ENCODE measurements at regions not wholly inside any gene's neighbourhood (a gene's known extent, or its start where the extent isn't known, plus 50 kb on each side); places are given as distances from the start of the nearest gene placed in this dataset.

GRCh38 chr5:8349855-8350254 is 480.9 kb downstream of the MTRR start:
- ChIA-PET RAD21 (ENCODE audit: unreplicated experiment) (no interaction called here), POLR2A (no interaction called here), CTCF (no interaction called here), SMC1A (ENCODE audit: uncharacterized antibody, unreplicated experiment) (no interaction called here)
- FAIRE-seq (no peak), DNase-seq (ENCODE audit: low read depth, low spot score) (peak; percentile 17), ATAC-seq (peak; percentile 77)
- 0% methylated on average over 1 of the region's 1 CpG for WGBS (ENCODE audit: insufficient coverage, insufficient replicate concordance, low lambda C conversion rate, missing lambda C conversion rate)
- no peaks in the 10 kb centered on the region for H3K27me3 ChIP-seq (replicated peaks in 1 of 2; ENCODE audit: control insufficient read depth in 2 of 2, insufficient read depth in 2 of 2, low read length in 1 of 2)
- H3K79me2 ChIP-seq (ENCODE audit: control insufficient read depth, insufficient read depth, low read length), result no peaks in the 10 kb centered on the region
- H3K9ac ChIP-seq (ENCODE audit: control insufficient read depth, insufficient read depth, low read length), result no peak overlapping the region
- no TSS peak for BruUV-seq (replicated peaks)
- TF ChIP-seq MEF2B (IDR thresholded peaks at IDR 0.05; ENCODE audit: partially characterized antibody, poor library complexity, severe bottlenecking), result peak; percentile 38
- TF ChIP-seq MYC (IDR thresholded peaks at IDR 0.05; ENCODE audit: insufficient read depth, insufficient read length, insufficient replicate concordance, low read length, severe bottlenecking), result no peak
- peak; percentile 83 for TF ChIP-seq MTA2 (IDR thresholded peaks at IDR 0.05; ENCODE audit: low read depth)
- TF ChIP-seq ATF7 (IDR thresholded peaks at IDR 0.05; ENCODE audit: low read depth), result 0 out of 2 replicates have a peak, but pooled peaks have one; percentile 30
- TF ChIP-seq SKIL (IDR thresholded peaks at IDR 0.05; ENCODE audit: low read depth, poor library complexity, severe bottlenecking), result peak; percentile 83
- TF ChIP-seq RUNX3 (IDR thresholded peaks at IDR 0.05; ENCODE audit: low read length), result peak; percentile 81
- in situ Hi-C loops (cut with MboI) (no loop called here), intact Hi-C loops (cut with micrococcal nuclease; ENCODE audit: unreplicated experiment) (no loop called here)
- no peaks in the 10 kb centered on the region; the same call in 2 of the 3 replicates for H3K9me3 ChIP-seq (replicated peaks; ENCODE audit: control insufficient read depth, insufficient read depth, low read length)
- no peak overlapping the region for H3K27ac ChIP-seq (ENCODE audit: control insufficient read depth, insufficient read depth)
- no peak overlapping the region for H3K4me3 ChIP-seq
- no peaks in the 10 kb centered on the region for H3K36me3 ChIP-seq (ENCODE audit: control insufficient read depth in 2 of 2, insufficient read depth in 2 of 2, low read length in 1 of 2)
- H4K20me1 ChIP-seq (ENCODE audit: control insufficient read depth, insufficient read depth), result no peaks in the 10 kb centered on the region
- H3K4me2 ChIP-seq (ENCODE audit: control insufficient read depth, insufficient read depth), result no peak overlapping the region
- 0 out of 2 replicates have a peak, but pooled peaks cover 2% of the 10 kb centered on the region for H3K4me1 ChIP-seq (ENCODE audit: control insufficient read depth, insufficient read depth, low read length)
- H2AFZ ChIP-seq (ENCODE audit: control insufficient read depth, low read depth, low read length), result no peak overlapping the region

Data from GM12878 (cell line).